ENCODE measurements at regions not wholly inside any gene's neighbourhood (a gene's known extent, or its start where the extent isn't known, plus 50 kb on each side); places are given as distances from the start of the nearest gene placed in this dataset.

GRCh38 chr3:106116733-106117489 is 248.1 kb upstream of the CBLB start:
- TF ChIP-seq, protein P1, sequence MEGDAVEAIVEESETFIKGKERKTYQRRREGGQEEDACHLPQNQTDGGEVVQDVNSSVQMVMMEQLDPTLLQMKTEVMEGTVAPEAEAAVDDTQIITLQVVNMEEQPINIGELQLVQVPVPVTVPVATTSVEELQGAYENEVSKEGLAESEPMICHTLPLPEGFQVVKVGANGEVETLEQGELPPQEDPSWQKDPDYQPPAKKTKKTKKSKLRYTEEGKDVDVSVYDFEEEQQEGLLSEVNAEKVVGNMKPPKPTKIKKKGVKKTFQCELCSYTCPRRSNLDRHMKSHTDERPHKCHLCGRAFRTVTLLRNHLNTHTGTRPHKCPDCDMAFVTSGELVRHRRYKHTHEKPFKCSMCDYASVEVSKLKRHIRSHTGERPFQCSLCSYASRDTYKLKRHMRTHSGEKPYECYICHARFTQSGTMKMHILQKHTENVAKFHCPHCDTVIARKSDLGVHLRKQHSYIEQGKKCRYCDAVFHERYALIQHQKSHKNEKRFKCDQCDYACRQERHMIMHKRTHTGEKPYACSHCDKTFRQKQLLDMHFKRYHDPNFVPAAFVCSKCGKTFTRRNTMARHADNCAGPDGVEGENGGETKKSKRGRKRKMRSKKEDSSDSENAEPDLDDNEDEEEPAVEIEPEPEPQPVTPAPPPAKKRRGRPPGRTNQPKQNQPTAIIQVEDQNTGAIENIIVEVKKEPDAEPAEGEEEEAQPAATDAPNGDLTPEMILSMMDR (conservative IDR thresholded peaks at IDR 0.05): no peak
- TF ChIP-seq ZFX (IDR thresholded peaks at IDR 0.05): no peak
